ENCODE measurements at regions not wholly inside any gene's neighbourhood (a gene's known extent, or its start where the extent isn't known, plus 50 kb on each side); places are given as distances from the start of the nearest gene placed in this dataset.
A peak's percentile ranks its signal among the peaks of the same experiment; 100 is the strongest.

DNA sequence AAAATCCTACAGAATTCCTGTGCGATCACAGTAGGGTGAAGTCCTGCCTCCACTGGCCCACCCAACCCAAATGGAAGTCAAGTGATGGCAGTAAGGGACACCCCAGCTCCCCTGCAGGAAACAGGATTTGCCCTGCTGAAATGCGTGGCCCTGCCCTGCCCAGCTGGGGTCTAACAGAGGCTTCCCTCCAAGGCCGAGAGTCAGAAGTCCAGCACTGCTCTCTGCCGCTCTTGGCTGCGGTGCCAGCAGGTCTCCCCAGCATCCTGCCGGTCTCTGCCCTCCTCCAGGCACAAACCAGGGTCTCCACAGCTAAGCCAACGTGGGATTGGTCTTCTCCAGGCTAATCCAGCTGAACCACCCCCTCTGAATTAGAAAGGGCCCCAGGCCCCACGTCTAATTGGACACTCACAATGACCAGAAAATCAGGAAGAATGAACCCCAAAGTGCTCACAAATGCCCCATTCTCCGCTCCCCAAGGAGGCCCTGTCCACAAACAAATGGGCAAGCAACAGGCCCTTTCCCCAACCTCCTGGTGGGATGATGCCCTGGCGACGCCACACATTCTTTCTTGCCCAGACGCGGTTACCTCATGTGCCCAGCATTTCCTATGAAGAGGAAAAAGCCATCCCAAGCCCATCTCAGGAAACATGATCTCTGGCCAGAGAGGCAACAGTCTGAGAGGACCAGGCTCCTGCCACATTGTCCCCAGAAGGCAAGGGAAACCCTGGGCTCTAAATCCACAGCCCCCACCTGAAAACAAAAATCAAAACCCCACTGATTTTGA is 117.2 kb downstream of the BANF2 start (continued):
- TF ChIP-seq, protein P1, sequence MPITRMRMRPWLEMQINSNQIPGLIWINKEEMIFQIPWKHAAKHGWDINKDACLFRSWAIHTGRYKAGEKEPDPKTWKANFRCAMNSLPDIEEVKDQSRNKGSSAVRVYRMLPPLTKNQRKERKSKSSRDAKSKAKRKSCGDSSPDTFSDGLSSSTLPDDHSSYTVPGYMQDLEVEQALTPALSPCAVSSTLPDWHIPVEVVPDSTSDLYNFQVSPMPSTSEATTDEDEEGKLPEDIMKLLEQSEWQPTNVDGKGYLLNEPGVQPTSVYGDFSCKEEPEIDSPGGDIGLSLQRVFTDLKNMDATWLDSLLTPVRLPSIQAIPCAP (CRISPR knock-in tag; IDR thresholded peaks at IDR 0.05; ENCODE audit: low read depth): peak; percentile 22; the same call in 1 of the 2 replicates
- TF ChIP-seq PPARG (CRISPR knock-in tag; conservative IDR thresholded peaks at IDR 0.05): no peak

DNA sequence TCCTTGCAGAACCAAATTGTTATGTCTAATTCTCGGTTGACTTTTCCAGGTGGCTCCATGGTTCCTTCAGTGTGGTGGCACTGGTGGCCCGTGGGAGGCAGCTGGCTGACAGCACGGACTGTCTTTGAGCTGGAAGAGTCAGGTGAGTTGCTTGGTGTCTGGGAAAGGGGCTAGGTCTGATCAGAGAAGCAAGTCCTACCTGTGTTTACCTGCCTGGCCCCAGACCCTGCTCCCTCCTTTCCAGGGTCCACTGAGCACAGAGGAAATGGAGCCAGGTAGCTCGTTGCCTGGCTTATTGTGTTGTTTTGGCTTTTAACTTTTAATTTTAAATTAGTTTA is 111.8 kb downstream of the BANF2 start:
- DNase-seq (ENCODE audit: low spot score): no peak
- ChIA-PET POLR2A (interaction anchor here (1.4 to 1.9 kb wide), 2 partner anchors 45 to 129 kb away, joined by 4 to 6 read pairs; no protein-coding TSS in a partner anchor), CTCF (ENCODE audit: low intra/inter-chr PET ratio, low total read pairs) (no interaction called here)
- intact Hi-C loops (cut with micrococcal nuclease; ENCODE audit: unreplicated experiment): no loop called here
- FAIRE-seq: no peak
- Histone ChIP-seq H3K4me1 (ENCODE audit: insufficient read depth, low read length) (peaks cover 58% of the 10 kb centered on the region), H3K79me2 (ENCODE audit: insufficient read depth, low read length) (no peaks in the 10 kb centered on the region), H3K27ac (ENCODE audit: extremely low read length, insufficient read depth, low read length) (no peak overlapping the region), H3K9ac (ENCODE audit: insufficient read depth, low read depth, low read length) (no peak overlapping the region), H2AFZ (ENCODE audit: low read length) (no peak overlapping the region), H3K9me3 (ENCODE audit: low read length) (no peaks in the 10 kb centered on the region), H3K36me3 (replicated peaks in 1 of 2; ENCODE audit: control insufficient read depth in 1 of 2, insufficient read depth in 2 of 2, low read length in 2 of 2) (no peaks in the 10 kb centered on the region), H4K20me1 (ENCODE audit: insufficient read depth, low read length) (no peaks in the 10 kb centered on the region), H3K4me3 (replicated peaks in 1 of 3; ENCODE audit: insufficient read depth in 1 of 3, low read depth in 2 of 3, low read length in 3 of 3) (no peak overlapping the region), H3K27me3 (ENCODE audit: control insufficient read depth in 1 of 2, insufficient read depth in 2 of 2, low read length in 2 of 2) (peaks cover 6 to 20% of the 10 kb centered on the region in 2 experiments; a peak in 4 of 5 replicates), H3K4me2 (ENCODE audit: low read depth, low read length) (no peak overlapping the region)
- no TSS peak for BruUV-seq (replicated peaks)
- ATAC-seq: no peak
- in situ Hi-C loops (cut with HindIII; ENCODE audit: extremely low pct_ligation_motif_present, low pct_unique_long_range_greater_than_20kb): no loop called here
- WGBS (ENCODE audit: low lambda C conversion rate): 11% methylated on average over 4 of the region's 4 CpGs
- TF ChIP-seq NAIF1 (CRISPR knock-in tag; IDR thresholded peaks at IDR 0.05; ENCODE audit: borderline replicate concordance) (no peak), RBAK (CRISPR knock-in tag; IDR thresholded peaks at IDR 0.05) (no peak), TGIF2 (CRISPR knock-in tag; IDR thresholded peaks at IDR 0.05) (no peak), FOXK1 (CRISPR knock-in tag; IDR thresholded peaks at IDR 0.05; ENCODE audit: borderline replicate concordance, low read depth) (no peak), POLR2AphosphoS5 (IDR thresholded peaks at IDR 0.05; ENCODE audit: low read depth, low read length) (no peak), CTCF (CRISPR knock-in tag; IDR thresholded peaks at IDR 0.05) (0 out of 2 replicates have a peak, but pooled peaks have one; percentile 11)
- TF ChIP-seq, protein P2, sequence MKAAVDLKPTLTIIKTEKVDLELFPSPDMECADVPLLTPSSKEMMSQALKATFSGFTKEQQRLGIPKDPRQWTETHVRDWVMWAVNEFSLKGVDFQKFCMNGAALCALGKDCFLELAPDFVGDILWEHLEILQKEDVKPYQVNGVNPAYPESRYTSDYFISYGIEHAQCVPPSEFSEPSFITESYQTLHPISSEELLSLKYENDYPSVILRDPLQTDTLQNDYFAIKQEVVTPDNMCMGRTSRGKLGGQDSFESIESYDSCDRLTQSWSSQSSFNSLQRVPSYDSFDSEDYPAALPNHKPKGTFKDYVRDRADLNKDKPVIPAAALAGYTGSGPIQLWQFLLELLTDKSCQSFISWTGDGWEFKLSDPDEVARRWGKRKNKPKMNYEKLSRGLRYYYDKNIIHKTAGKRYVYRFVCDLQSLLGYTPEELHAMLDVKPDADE (CRISPR knock-in tag; IDR thresholded peaks at IDR 0.05): no peak
- TF ChIP-seq, protein P3, sequence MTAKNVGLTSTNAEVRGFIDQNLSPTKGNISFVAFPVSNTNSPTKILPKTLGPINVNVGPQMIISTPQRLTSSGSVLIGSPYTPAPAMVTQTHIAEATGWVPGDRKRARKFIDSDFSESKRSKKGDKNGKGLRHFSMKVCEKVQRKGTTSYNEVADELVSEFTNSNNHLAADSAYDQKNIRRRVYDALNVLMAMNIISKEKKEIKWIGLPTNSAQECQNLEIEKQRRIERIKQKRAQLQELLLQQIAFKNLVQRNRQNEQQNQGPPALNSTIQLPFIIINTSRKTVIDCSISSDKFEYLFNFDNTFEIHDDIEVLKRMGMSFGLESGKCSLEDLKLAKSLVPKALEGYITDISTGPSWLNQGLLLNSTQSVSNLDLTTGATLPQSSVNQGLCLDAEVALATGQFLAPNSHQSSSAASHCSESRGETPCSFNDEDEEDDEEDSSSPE (CRISPR knock-in tag; IDR thresholded peaks at IDR 0.05): no peak

Data from HepG2 (cell line).